ENCODE measurements at regions not wholly inside any gene's neighbourhood (a gene's known extent, or its start where the extent isn't known, plus 50 kb on each side); places are given as distances from the start of the nearest gene placed in this dataset.

- TF ChIP-seq GATA2 (IDR thresholded peaks at IDR 0.05; ENCODE audit: low read depth, low read length), result no peak
- no peak for TF ChIP-seq GATA3 (IDR thresholded peaks at IDR 0.05; ENCODE audit: low read depth, low read length)
Observed at GRCh38 chr6:51167468-51167867, 348.8 kb downstream of the TFAP2B start.

Data from SH-SY5Y (cell line).